ENCODE measurements at regions not wholly inside any gene's neighbourhood (a gene's known extent, or its start where the extent isn't known, plus 50 kb on each side); places are given as distances from the start of the nearest gene placed in this dataset.

DNA sequence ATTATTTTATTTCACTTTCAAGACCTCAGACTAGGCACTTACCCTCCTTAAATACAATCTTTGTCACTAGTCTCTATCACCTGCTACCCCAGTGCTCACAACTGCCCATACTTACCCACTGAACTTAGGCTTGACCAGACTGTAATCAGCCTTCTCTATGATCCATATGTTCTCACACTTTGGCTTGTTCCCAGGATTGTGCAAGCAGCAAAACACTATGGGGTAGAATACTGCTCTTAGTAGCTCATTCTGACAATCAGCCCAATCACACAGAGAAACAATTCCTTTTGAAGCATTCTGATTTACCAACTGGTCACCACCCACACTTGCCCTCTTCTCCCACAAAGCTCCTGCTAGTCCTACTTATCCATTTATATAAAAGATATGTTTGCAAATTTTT lies 878.3 kb downstream of the FSTL5 start:
- TF ChIP-seq POLR2AphosphoS5 (IDR thresholded peaks at IDR 0.05): no peak
- TF ChIP-seq, protein P1, sequence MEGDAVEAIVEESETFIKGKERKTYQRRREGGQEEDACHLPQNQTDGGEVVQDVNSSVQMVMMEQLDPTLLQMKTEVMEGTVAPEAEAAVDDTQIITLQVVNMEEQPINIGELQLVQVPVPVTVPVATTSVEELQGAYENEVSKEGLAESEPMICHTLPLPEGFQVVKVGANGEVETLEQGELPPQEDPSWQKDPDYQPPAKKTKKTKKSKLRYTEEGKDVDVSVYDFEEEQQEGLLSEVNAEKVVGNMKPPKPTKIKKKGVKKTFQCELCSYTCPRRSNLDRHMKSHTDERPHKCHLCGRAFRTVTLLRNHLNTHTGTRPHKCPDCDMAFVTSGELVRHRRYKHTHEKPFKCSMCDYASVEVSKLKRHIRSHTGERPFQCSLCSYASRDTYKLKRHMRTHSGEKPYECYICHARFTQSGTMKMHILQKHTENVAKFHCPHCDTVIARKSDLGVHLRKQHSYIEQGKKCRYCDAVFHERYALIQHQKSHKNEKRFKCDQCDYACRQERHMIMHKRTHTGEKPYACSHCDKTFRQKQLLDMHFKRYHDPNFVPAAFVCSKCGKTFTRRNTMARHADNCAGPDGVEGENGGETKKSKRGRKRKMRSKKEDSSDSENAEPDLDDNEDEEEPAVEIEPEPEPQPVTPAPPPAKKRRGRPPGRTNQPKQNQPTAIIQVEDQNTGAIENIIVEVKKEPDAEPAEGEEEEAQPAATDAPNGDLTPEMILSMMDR (IDR thresholded peaks at IDR 0.05): no peak
- no peak for TF ChIP-seq POLR2A (IDR thresholded peaks at IDR 0.05)
